GM18507 (cell line): ENCODE measurements at regions not wholly inside any gene's neighbourhood (a gene's known extent, or its start where the extent isn't known, plus 50 kb on each side); places are given as distances from the start of the nearest gene placed in this dataset.

Experiments used
- DNase-seq: peaks from one replicate; pipeline ENCODE4 v3.0.0; 2011; ENCODE audit warnings: low read depth; ENCODE audit not compliant: insufficient read length; ENCODE audit errors: extremely low spot score
- FAIRE-seq: peaks from 2 replicates; lab custom pipeline; 2011; peaks lifted over from hg19 to GRCh38; lab: Jason Lieb, UNC

DNA sequence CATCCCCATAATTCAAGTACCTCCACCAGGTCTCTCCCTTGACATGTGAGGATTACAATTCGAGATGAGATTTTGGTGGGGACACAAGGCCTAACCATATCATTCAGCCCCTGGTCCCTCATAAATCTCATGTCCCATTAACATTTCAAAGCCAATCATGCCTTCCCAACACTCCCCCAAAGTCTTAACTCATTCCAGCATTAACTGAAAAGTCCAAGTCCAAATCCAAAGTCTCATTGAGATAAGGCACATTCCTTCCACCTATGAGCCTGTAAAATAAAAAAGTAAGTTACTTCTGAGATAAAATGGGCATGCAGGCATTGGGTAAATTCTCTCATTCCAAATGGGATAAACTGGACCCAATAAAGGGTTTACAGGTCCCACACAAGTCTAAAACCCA is 849.7 kb downstream of the BCL11A start:
- DNase-seq (no peak), FAIRE-seq (no peak)

DNA sequence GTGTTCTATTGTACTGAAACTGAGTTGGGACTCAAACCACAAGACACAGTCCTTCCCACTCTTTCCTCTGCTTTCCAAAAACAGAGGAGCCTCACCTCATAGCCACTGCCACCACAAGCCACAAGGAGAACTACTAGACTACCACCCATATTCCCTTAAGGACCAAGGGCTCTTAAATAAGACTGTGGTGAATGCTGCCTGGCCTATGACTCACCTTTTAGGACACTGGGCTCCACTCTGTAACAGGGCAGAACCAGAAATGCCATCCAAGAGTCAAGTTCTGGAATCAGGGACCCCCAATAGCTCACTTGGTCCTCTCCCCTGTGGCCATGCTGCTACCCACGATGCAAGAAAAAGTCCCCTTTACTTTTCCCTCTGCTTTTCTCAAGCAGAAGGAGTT is 851.4 kb downstream of the BCL11A start:
- FAIRE-seq (no peak), DNase-seq (no peak)

DNA sequence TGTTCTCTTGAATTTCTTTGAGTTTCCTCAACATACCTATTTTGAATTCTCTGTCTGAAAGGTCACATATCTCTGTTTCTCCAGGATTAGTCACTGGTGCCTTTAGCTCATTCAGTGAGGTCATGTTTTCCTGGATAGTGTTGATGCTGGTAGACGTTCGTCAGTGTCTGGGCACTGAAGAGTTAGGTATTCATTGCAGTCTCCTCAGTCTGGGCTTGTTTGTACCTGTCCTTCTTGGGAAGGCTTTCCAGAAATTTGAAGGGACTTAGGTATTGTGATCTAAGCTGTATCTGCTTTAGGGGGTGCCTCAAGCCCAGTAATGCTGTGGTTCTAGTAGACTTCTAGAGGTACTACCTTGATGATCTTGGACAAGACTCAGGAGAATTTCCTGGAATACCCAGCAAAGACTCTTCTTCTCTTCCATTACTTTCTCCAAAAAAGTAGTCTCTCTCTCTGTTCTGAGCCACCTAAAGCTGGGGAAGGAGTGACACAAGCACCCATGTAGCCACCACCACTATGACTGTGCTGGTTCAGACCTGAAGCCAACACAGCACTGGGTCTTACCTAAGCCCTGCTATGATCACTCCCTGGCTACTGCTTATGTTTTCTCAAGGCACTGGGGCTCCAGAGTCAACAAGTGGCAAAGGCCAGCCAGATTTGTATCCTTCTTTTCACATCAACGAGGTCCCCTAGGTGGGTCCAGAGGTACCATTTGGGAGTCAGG is 852.0 kb downstream of the BCL11A start:
- FAIRE-seq (no peak), DNase-seq (no peak)

DNA sequence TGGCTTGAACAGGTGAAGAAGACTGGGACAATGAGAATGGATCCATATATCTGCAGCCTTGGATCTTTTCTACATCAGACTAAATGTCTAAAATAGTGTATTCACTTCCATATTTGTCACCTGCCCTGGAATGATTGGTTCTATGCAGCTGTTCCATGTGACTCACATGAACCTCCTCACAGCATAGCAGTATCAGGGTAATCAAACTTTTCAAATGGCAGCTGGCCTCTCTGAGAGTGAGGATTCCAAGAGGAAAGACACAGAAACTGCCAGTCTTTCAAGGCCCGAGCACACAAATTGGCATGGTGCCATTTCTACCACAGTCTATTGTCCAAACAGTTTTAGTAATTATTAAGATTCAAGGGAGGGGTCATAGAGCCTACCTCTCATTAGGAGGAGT is 859.3 kb downstream of the BCL11A start:
- DNase-seq (no peak), FAIRE-seq (no peak)

DNA sequence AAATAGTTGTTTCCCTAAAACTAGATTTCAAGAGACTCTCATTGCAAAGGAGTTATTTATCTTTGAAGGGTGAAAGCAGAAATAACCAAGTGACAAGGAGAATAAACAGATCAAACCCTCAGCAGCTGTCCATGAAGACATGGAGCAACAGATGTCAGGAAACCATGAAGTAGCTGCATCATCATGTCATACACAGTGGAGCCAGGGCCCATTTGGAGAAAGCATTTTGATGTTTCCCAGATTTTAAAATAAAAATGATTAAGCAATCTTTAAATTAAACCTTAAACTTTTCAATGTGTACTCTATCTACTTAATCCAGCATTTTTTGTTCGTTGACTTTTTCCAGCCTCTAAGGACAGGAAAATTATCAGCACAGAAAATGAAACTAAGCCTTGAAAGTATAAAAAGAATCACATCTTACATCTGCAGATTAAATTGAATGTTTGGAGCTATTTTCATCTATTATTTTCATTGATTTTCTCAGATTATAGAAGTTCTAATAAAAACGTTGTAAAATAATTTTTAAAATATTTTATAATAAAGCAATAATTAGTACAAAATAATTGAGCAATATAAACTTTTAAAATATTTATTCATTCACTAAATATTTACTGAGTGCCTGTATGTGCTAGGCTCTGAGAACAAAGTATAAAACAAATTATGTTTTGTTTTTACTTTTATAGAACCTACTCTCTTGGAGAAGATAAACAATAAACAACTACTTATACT is 860.1 kb downstream of the BCL11A start:
- no peak for DNase-seq
- no peak for FAIRE-seq

DNA sequence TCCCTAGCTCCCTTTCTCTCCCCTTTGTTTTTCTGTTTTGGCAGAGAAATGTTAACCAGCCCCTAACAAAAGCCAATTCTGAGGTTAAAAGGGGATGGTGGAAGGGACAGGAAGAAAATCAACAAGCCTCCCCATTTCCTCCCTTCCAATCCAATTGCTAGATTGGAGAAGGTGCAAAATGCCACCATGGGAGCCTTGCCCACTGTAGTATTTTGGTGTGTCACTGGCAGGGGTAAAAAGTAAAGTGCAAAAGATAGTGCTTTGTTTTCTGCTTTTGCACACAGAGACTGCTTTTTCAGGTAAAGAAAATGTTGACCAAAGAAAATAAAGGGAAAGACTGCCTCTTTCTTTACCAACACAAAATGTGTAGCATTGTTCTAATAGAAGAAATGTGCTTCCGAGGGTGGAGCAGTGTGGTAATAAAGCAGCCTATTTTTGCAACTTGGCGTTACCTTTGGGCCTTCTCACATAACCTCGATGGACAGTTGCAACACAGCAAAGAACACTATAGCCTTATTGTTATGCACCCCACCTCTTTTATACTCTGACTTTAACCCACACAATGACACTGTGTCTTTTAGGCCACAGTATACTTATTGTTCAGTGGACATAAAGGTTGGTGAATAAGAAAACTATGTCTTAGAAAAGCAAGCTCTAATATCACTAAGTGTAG is 861.8 kb downstream of the BCL11A start:
- no peak for DNase-seq
- no peak for FAIRE-seq

DNA sequence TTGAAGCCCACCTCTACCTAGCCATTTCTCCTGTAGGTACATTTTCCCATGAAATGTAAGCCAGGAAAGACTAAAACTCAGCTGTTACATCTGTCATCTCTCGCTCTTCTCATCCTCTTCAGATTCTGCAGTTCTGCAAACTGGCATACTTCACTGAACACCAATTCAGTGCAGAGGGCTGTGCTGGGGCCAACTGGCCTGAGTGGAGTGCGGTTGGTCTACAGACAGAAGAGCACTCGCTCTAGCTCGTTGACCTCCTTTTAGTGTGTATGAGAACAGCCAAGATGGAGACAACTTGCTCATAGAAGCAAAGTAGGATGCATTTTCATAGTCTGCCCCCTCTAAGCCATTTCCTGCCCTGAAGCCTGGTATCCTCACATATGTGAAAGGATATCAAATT is 862.6 kb downstream of the BCL11A start:
- FAIRE-seq (no peak), DNase-seq (no peak)

DNA sequence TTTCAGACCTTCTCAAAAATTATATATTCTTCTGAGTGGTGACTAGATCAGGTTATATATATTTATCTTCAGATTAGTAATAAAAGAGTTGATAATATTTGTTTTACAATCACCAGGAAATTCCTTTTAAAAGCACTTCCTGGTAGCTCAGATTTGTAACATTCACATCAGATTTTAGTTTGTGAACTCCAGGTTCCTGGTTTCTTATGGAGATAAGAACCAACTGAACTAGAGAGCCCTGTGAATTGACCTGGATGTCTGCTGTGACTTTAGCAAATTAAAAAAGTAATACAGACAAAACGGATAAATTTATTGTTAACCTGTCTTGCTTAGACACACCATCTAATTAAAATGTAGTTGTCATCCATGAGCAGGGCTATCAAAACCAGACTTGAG is 868.7 kb downstream of the BCL11A start:
- FAIRE-seq = no peak
- DNase-seq = no peak

DNA sequence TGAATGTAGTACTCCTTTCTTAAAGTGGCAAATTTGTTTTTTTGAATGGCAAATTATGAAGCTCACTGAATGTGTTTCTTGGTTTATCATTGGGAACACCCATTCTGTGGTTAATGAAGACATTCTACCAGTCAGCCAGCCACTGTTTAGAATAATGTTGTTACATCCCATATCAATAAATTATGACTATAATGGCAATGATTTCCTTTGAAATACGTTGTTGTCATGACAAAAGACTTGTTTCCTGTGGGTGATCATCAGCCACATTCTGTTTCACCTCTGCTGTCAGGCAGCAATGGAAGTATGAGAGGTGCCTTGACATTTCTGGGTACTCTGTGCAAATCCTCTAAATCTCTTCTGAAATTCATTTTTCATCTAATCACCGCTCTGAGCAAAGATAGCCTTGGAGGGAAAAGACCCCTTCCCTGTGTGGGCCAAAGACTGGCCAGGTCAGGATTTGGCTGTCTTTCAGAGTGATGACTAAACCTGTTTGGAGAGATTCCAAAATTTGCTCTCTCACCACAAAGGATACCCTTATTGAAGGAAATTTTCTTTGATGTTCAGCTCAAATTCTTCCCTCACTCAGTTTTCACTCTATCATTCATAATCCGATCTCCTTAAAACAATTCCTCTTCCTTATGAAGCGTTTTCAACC is 869.2 kb downstream of the BCL11A start:
- FAIRE-seq (no peak), DNase-seq (no peak)

DNA sequence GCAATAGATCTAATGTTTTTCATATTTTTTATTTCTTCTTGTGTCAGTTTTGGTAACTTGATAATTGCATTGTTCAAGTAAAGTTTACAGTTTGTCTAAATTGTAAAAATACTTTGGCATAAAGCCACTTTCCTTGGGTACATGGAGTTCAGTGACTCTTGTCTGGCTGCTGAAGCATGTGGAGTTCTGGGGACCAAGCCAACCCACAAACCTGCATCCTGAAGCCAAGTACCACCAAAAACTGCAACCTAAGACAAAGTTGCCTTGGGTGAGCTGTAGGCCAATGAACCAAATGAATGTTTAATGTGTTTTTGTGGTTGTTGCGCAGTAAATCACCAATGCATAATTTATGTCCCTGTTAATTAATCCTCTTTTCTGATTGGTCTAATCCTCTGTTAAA is 872.6 kb downstream of the BCL11A start:
- no peak for FAIRE-seq

DNA sequence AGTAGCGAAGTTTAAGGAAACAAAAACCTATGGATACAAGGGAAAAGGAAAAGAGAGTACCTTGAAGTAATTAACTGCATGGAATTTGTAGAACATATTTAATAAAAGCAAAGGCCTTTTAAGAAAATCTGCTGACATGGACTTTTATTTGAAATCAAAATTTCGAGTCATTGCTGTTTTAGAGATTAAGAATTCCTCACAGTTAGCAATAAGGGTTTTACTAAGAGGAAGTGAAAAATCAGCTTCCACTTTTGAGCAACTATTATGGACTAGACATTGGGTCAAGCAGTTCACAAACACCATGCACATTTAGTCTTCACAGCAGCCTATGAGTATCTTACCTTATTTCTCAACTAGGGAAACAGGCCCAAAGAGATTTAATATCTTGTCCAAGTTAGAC is 876.3 kb downstream of the BCL11A start:
- DNase-seq (no peak), FAIRE-seq (no peak)

More for the DNA sequence above, 872.6 kb downstream of the BCL11A start:
- no peak for DNase-seq

DNA sequence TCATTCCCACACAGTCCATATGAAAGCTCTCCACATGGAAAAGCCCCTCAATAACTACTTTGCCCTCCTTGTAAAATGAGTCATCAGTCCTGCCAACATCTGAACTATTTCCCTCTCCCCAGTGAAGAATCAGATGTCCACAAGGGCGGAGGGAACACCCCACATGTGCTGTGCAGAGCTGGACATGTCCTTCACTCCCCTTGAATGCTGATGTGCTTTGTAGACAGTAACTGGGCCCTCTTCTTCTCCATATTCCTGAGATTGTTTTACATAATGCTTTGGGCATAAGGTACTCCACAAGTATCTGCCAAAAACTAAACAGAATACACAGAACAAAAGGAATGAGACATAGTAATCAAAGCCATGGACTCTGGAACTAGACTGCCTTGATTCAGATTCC is 879.4 kb downstream of the BCL11A start:
- DNase-seq = no peak
- FAIRE-seq = no peak

DNA sequence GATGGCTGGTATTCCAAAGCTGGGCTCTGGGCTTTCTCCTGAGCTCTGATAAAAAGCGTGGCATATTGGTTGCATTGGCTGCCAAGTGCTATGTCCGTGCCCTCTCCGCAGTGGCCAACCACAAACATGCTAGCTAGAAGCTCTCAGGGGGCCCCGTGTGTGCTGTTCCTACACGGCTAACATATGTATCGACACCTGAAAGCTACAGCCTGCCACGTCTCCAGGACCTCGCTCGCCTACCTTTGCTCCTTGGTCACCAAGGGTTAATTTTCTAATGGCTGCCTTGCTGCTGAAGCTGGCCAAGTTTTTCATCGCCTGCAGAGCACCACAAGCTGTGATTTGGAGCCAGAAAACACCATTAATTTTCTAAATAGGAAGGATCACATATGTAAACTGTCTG is 888.4 kb downstream of the BCL11A start:
- no peak for FAIRE-seq
- no peak for DNase-seq

DNA sequence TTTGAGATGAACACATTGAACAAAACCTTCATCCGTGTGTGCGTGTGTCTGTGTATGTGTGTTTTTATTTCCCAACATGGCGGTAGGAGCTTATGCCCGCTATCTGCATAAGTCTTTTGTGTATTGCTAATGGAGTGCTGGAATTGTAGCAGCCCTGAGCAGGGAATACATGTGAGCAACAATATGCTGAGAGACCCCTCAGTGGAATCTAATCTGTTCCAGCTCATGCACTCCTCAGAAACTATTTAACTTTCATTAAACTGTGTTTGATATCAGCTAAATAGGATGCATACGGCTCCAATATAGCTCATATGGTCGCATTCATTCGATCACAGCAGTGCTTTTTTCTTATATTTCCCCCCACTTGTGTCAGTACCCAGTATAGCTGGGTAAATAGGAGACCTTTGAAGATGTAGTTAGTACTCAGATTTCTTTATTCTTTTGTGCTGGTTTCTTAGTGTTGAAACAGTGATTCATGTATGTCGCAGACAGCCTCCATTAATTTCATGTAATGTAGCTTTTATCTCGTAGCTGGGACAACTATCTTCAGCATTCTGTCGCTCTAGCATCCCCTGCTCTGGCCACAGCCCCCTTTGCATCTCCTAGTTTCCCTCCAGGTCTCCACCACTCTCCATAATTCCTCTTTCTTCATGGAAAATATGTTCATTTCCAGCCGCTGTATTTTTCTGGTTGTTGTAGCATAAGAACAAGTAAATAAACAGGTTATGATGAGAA is 891.2 kb downstream of the BCL11A start:
- DNase-seq = no peak
- no peak for FAIRE-seq

DNA sequence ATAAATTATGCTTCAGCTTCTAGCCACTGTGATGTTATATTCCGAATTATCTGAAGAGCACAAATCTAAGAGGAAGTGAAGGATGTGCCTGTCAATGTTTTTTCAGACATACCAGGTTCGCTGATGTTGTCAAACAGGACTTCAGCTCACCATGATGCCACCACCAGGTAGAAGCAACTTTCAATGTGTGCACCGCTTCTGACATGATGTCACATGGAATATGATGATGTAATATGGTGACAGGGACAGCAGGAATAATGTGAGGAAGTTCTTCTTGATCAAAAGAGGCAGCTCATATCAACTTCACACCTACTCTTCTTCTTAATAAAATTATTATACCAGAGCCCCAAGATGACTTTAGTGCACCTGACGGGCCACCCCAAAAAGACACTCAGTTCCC is 893.2 kb downstream of the BCL11A start:
- FAIRE-seq (no peak), DNase-seq (no peak)

DNA sequence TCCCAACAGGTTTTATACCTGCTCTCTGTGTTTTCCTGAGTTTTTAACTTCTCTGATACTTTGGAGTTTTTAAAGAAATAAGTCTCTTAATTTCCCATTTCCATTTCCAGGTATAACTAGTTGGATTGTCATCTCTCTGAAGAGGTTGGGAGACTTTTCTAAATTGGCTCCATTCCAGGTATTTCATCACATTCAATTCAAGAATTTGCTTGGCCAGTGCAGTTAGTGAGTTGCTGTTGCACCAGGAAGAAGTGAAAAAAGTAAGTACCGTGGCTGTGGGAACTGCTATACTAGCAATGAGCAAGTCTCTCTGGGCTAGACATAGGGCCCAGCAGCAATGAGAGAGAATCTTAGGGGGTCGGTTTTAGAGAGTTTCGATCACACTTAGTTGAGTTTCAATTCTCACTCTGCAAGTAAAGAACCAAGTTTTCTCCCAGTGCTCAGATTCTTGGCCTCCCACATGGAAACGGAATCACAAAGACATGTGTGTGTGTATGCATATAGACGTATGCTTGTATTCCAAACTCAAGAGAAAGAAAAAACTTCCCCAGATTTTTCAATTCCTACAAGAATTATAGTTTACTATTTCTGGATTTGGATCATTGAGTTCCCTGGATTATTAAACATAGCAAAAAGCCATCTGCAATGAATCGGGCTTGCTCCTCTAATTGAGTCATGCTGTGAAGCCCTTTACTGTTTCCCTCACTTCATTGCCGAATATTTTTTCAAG is 894.4 kb downstream of the BCL11A start:
- no peak for FAIRE-seq

DNA sequence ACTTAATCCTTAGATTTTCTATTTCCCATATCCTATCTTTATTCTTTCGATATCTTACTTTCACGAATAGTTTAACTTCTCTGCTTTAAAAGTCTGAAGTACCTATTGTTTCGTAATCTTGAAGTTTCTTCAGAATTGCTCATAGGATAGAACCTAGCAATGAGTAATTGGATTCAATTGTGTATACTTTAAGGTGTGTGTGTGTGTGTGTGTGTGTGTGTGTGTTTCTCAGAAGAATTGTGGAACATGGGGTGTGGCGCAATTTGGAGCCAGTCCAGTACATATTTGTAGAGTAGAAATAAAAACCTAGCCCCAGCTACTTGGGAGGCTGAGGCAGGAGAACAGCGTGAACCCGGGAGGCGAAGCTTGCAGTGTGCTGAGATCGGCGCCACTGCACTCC is 897.6 kb downstream of the BCL11A start:
- FAIRE-seq (no peak), DNase-seq (no peak)

More for the DNA sequence above, 894.4 kb downstream of the BCL11A start:
- DNase-seq = no peak

DNA sequence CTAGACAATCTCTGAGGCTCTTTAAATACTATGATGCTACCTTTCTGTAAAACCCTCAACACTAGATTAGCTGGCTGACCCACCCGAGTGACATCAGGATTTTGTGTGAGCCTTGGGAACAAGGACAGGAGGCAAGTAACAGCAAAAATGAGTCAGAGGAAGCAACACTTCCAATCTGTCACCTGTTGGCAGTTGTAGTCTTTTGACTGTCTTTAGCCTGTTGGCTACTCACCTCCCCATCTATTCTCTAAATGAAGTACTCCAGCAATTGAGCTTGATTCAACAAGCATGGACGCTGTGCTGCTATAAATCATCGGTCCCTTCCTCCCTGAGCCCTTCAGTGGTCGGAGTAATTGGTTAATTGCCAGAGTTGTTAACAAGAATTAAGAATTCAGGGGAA is 898.7 kb downstream of the BCL11A start:
- DNase-seq = no peak
- no peak for FAIRE-seq

DNA sequence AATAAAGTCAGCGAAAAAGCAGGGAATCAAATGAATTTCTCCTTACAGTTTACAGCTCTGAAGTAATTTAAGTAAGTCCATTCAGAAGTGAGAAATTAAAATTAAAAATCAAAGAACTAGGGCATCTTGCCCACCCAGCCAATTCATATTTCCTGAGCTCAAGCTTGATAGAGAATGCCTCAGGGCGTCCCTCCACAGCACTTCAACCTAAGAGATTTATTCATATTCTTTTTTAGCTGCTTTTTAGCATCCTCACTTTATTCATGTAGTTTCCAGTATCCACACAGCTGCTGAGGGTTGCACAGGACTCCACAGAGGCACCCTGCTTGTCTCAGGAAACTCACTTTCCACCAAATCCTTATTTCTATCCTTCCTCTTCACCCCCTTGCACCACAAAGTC is 900.3 kb downstream of the BCL11A start:
- no peak for DNase-seq
- FAIRE-seq = no peak
